Activated T-cell treated with anti-CD3 and anti-CD28 coated beads for 24 hours (primary cell): ENCODE measurements at regions not wholly inside any gene's neighbourhood (a gene's known extent, or its start where the extent isn't known, plus 50 kb on each side); places are given as distances from the start of the nearest gene placed in this dataset.

Experiments
- DNase-seq: peaks from one replicate; pipeline ENCODE4 v3.0.0-alpha.2; 2020; ENCODE audit warnings: low read depth

- DNase-seq = no peak
Measured at GRCh38 chr7:114856625-114857024, 65.3 kb upstream of the MDFIC start.

- no peak for DNase-seq
Measured at GRCh38 chr7:114857605-114858004, 64.3 kb upstream of the MDFIC start.

- no peak for DNase-seq
Measured at GRCh38 chr7:114859477-114859876, 62.4 kb upstream of the MDFIC start.

GRCh38 chr7:114860206-114860605 lies 61.7 kb upstream of the MDFIC start:
- no peak for DNase-seq

- no peak for DNase-seq
Measured at GRCh38 chr7:114862406-114862805, 59.5 kb upstream of the MDFIC start.

GRCh38 chr7:114864278-114864677 lies 57.6 kb upstream of the MDFIC start:
- no peak for DNase-seq

GRCh38 chr7:114865564-114865963 lies 56.3 kb upstream of the MDFIC start:
- DNase-seq = peak; percentile 52
